ENCODE measurements at regions not wholly inside any gene's neighbourhood (a gene's known extent, or its start where the extent isn't known, plus 50 kb on each side); places are given as distances from the start of the nearest gene placed in this dataset.

DNA sequence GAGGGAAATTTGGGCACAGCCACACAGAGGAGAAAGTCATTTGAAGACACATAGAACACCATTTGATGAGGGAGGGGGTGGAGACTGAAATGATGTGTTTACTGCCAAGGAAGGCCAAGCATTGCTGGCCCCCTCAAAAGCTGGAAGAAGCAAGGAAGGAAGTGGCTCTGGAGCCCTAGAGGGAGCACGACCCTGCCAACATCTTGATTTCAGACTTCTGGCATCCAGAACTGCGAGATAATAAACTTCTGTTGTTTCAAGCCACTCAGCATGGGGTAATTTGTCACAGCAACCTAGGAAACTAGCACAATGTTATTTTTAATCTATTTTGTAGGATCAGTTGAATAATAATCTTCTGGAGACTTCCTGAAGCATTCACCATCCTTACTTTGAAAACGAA lies 314.8 kb upstream of the GOT2 start:
- H3K4me3 ChIP-seq, result no peak overlapping the region
- no peaks in the 10 kb centered on the region for H3K36me3 ChIP-seq
- TF ChIP-seq, protein P1, sequence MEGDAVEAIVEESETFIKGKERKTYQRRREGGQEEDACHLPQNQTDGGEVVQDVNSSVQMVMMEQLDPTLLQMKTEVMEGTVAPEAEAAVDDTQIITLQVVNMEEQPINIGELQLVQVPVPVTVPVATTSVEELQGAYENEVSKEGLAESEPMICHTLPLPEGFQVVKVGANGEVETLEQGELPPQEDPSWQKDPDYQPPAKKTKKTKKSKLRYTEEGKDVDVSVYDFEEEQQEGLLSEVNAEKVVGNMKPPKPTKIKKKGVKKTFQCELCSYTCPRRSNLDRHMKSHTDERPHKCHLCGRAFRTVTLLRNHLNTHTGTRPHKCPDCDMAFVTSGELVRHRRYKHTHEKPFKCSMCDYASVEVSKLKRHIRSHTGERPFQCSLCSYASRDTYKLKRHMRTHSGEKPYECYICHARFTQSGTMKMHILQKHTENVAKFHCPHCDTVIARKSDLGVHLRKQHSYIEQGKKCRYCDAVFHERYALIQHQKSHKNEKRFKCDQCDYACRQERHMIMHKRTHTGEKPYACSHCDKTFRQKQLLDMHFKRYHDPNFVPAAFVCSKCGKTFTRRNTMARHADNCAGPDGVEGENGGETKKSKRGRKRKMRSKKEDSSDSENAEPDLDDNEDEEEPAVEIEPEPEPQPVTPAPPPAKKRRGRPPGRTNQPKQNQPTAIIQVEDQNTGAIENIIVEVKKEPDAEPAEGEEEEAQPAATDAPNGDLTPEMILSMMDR (IDR thresholded peaks at IDR 0.05), result no peak
- no peak for DNase-seq (ENCODE audit: low spot score in 2 of 2)
- no peak overlapping the region for H3K27ac ChIP-seq
- no peaks in the 10 kb centered on the region for H3K27me3 ChIP-seq
- no peaks in the 10 kb centered on the region for H3K4me1 ChIP-seq
- no peaks in the 10 kb centered on the region for H3K9me3 ChIP-seq
- intact Hi-C loops (cut with DNase I), result no loop called here

DNA sequence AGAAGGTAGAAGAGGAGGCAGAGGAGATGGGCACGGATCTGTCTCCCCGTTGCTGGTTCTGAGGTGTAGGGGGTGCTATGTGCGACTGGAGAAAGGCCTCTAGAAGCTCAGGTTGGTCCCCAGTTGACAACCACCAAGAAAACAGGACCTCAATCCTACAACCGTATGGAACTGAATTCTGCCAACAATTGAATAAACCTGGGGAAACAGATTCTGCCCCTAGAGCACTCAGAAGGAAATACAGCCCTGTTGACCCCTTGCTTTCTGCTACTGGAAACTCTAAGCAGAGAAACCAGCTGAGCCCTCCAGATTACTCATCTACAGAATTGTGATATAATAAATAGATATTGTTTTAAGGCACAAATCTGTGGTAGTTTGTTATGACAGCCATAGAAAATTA lies 313.0 kb upstream of the GOT2 start:
- no peaks in the 10 kb centered on the region for H3K36me3 ChIP-seq
- no peak for DNase-seq (ENCODE audit: low spot score in 2 of 2)
- intact Hi-C loops (cut with DNase I), result no loop called here
- TF ChIP-seq, protein P1 (IDR thresholded peaks at IDR 0.05), result no peak
- no peak overlapping the region for H3K27ac ChIP-seq
- no peaks in the 10 kb centered on the region for H3K4me1 ChIP-seq
- no peaks in the 10 kb centered on the region for H3K9me3 ChIP-seq
- H3K27me3 ChIP-seq, result no peaks in the 10 kb centered on the region
- no peak overlapping the region for H3K4me3 ChIP-seq

- intact Hi-C loops (cut with DNase I), result no loop called here
- H3K27ac ChIP-seq, result no peak overlapping the region
- H3K27me3 ChIP-seq, result no peaks in the 10 kb centered on the region
- no peaks in the 10 kb centered on the region for H3K9me3 ChIP-seq
- no peaks in the 10 kb centered on the region for H3K36me3 ChIP-seq
- no peak for DNase-seq (ENCODE audit: low spot score in 2 of 2)
- TF ChIP-seq, protein P1 (IDR thresholded peaks at IDR 0.05), result no peak
- no peak overlapping the region for H3K4me3 ChIP-seq
- H3K4me1 ChIP-seq, result no peaks in the 10 kb centered on the region
These were observed 312.2 kb upstream of the GOT2 start for GRCh38 chr16:59046335-59046734.

DNA sequence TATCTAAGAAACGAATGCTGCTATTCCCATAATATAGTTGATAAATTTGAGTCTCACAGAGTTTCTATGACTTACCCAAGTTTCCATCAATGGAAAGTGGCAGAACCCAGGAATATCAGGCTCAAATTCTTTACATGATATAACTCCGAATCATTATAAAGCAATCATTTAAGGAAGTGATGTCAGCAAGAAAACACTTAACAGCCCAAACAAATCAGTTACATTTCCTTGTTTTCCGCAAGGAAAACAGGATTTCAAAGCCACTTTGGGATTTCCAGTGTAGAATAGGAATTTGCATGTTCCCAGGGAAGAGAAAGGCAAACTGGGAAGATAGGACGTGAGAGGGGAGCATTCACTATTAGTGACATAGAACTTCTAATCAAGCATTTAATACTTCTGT lies 311.4 kb upstream of the GOT2 start:
- no peaks in the 10 kb centered on the region for H3K27me3 ChIP-seq
- DNase-seq (ENCODE audit: low spot score in 2 of 2), result no peak
- H3K4me3 ChIP-seq, result no peak overlapping the region
- H3K36me3 ChIP-seq, result no peaks in the 10 kb centered on the region
- H3K9me3 ChIP-seq, result no peaks in the 10 kb centered on the region
- H3K4me1 ChIP-seq, result no peaks in the 10 kb centered on the region
- no peak overlapping the region for H3K27ac ChIP-seq
- TF ChIP-seq, protein P1 (IDR thresholded peaks at IDR 0.05), result no peak
- intact Hi-C loops (cut with DNase I), result no loop called here

DNA sequence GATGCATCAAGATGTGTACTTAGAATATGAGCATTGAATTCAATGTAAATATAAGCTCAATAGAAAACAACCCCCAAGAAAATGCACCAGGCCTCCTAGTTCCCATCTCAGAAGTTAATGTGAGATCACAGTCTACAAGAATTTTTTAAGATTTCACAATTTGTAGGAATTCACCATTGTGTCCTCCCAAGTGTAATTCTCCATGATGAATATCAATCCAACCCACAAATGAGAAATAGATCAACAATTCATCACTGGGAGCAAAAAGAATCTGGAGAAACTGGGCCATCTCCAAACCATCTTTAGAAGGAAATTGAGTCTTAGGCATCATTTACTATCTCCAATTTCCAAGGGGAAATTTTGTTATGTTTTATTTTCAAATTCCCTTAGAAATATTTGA lies 310.5 kb upstream of the GOT2 start:
- intact Hi-C loops (cut with DNase I), result no loop called here
- Histone ChIP-seq H3K36me3 (no peaks in the 10 kb centered on the region), H3K27me3 (no peaks in the 10 kb centered on the region), H3K9me3 (no peaks in the 10 kb centered on the region), H3K4me1 (no peaks in the 10 kb centered on the region), H3K27ac (no peak overlapping the region), H3K4me3 (no peak overlapping the region)
- no peak for DNase-seq (ENCODE audit: low spot score in 2 of 2)
- TF ChIP-seq, protein P1 (IDR thresholded peaks at IDR 0.05), result no peak

GRCh38 chr16:59042301-59042700 lies 308.2 kb upstream of the GOT2 start:
- H3K27ac ChIP-seq, result no peak overlapping the region
- intact Hi-C loops (cut with DNase I), result no loop called here

More at GRCh38 chr16:59042301-59042700, 308.2 kb upstream of the GOT2 start:
- H3K4me3 ChIP-seq, result no peak overlapping the region
- no peaks in the 10 kb centered on the region for H3K36me3 ChIP-seq
- TF ChIP-seq, protein P1 (IDR thresholded peaks at IDR 0.05), result no peak
- no peaks in the 10 kb centered on the region for H3K27me3 ChIP-seq
- H3K4me1 ChIP-seq, result no peaks in the 10 kb centered on the region
- DNase-seq (ENCODE audit: low spot score in 2 of 2), result no peak
- H3K9me3 ChIP-seq, result no peaks in the 10 kb centered on the region
